ENCODE measurements at regions not wholly inside any gene's neighbourhood (a gene's known extent, or its start where the extent isn't known, plus 50 kb on each side); places are given as distances from the start of the nearest gene placed in this dataset.
"Not testable (repeated sequence)": the region's sequence is repeated elsewhere in the genome, so short reads cannot be mapped to it uniquely, and the experiment has no call there.

- peak; percentile 15 for DNase-seq (ENCODE audit: low spot score)
These were observed 188.5 kb upstream of the GRAMD2B start for GRCh38 chr5:126234563-126235195.

DNA sequence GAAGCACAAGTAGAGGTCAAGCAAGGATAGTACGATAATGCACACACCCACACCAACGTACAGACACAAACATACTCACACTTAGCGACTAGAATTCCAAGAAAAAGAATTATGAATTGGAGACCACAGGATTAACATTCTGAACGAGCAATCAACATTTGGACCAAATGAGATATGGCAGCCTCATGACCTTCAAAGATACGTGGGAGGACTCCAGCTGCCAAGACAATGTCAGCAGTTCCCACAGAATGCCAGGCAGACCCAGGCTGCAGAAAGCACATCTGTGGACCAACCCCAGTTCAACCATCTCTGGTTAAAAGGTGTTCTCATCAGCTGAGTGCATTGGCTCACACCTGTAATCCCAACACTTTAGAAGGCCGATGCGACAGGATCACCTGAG, 187.6 kb upstream of the GRAMD2B start:
- no peak for DNase-seq (ENCODE audit: low spot score)

- no peak for DNase-seq (ENCODE audit: low spot score)
These were observed 186.2 kb upstream of the GRAMD2B start for GRCh38 chr5:126236994-126237393.

GRCh38 chr5:126248611-126249010, 174.6 kb upstream of the GRAMD2B start:
- DNase-seq (ENCODE audit: low spot score) = no peak

- no peak for DNase-seq (ENCODE audit: low spot score)
These were observed 172.2 kb upstream of the GRAMD2B start for GRCh38 chr5:126251024-126251423.

DNA sequence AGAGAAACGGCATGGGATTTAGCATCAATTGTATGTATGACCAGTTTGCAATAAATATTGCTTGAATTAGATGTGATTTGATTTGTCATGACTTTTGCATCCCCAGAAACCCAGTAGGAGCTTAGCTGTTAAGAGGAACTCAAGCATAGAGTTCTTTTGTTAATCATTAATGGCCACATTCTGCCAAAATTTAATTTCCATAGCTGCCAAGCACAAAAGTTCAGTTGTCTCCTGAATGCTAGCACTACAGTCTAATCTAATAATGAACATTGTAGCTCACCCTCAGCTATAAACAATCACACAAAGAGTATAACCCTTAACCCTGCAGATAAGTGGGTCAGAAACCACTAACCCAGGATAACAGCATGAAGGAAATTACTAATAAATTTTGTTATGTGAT, 169.8 kb upstream of the GRAMD2B start:
- no peak for DNase-seq (ENCODE audit: low spot score)

GRCh38 chr5:126263591-126264184, 159.5 kb upstream of the GRAMD2B start:
- no peak for DNase-seq (ENCODE audit: low spot score)

GRCh38 chr5:126265917-126266316, 157.3 kb upstream of the GRAMD2B start:
- no peak for DNase-seq (ENCODE audit: low spot score)

DNA sequence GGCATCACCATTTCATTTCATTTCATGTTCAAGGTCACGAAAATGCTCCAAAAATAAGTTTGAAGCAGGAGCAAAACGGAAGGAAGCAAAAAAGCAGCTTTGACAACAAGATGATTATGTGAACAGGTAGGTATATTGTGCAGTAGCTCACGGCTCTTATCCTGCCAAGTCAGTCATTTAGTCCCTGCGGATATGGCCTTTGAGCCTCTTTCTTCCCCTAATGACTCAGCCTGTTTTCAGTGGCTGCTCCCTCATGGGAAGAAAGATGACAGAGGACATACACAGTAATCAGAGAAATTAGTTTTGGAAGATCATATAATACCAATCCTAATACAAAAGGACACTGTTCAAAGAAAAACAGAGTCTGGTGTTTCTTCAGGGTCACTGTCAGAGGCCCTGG, 155.8 kb upstream of the GRAMD2B start:
- DNase-seq (ENCODE audit: low spot score) = no peak

DNA sequence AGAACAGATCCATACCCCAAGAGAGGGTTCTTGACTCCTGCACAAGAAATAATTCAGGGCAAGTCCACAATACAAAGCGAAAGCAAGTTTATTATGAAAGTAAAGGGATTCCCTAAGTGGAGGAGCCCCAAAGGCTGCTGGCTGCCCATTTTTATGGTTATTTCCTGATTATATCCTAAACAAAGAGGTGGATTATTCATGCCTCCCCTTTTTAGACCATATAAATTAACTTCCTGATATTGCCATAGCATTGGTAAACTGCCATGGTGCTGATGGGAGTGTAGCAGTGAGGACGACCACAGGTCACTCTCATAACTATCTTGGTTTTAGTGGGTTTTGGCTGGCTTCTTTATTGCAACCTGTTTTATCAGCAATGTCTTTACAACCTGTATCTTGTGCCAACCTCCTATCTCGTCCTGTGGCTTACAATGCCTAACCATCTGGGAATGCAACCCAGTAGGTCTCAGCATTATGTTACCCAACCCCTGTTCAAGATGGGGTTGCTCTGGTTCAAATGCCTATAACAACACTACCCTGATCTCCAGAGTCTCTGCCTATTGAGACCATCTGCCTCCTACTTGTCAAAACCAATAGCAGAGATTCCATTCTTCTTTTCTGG, 154.4 kb upstream of the GRAMD2B start:
- no peak for DNase-seq (ENCODE audit: low spot score)

DNA sequence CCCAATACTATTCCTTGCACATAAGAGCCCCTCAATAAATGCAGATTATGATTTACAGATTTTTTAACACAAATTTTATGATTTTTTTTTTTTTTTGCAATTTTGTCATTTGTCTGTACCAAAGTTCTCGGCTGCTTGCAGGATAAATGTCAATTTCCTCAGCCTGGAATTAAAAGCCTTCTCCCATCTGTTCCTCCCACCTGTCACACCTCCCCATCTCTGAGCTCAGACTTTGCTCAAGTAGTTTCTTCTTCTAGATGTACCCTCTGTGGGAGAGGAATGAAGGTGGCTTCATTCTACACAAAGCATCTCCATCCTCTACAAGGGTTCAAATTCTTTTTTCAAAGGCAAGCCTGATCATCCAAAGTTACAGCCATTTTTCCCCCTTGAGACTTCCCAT, 153.7 kb upstream of the GRAMD2B start:
- no peak for DNase-seq (ENCODE audit: low spot score)

- no peak for DNase-seq (ENCODE audit: low spot score)
These were observed 152.1 kb upstream of the GRAMD2B start for GRCh38 chr5:126271141-126271540.

- no peak for DNase-seq (ENCODE audit: low spot score)
These were observed 149.0 kb upstream of the GRAMD2B start for GRCh38 chr5:126274076-126274762.

DNA sequence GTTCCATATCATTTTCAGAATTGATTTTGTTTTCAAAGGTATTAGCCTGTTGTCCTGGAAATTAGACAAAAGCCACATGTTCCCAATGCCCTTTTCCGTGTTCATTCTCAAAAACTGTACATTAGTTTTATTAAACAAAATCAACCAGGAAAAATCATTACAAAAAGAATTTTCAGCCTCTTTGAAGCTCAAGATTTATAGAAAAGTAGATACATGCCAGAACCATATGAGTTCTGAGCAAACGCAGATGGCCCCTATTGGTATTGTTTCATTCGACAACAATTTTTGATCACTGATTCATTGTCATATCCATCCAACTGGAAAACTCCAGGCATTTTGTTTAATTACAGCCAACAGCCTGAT, 148.5 kb upstream of the GRAMD2B start:
- DNase-seq (ENCODE audit: low spot score) = no peak

GRCh38 chr5:126277762-126278161, 145.4 kb upstream of the GRAMD2B start:
- no peak for DNase-seq (ENCODE audit: low spot score)

DNA sequence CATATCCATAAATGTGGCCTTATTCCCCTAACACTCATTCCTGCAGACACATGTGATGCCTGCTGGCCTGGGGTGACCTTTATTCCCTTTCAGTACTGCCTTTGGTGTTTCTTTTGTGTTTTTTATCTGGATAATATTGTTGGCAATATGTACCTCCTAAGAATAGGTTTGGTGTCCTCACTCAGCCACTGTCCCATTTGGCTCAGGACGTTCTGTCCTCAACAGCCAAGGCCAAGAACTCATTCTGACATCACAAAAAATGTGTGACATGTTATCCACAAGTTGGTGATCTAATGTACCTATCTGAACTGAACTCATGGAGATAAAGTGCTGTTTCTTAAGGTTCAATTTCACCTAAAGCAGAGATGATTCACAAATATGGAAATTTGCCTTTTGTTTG, 142.9 kb upstream of the GRAMD2B start:
- DNase-seq (ENCODE audit: low spot score) = no peak

GRCh38 chr5:126280846-126281245, 142.4 kb upstream of the GRAMD2B start:
- DNase-seq (ENCODE audit: low spot score) = no peak

DNA sequence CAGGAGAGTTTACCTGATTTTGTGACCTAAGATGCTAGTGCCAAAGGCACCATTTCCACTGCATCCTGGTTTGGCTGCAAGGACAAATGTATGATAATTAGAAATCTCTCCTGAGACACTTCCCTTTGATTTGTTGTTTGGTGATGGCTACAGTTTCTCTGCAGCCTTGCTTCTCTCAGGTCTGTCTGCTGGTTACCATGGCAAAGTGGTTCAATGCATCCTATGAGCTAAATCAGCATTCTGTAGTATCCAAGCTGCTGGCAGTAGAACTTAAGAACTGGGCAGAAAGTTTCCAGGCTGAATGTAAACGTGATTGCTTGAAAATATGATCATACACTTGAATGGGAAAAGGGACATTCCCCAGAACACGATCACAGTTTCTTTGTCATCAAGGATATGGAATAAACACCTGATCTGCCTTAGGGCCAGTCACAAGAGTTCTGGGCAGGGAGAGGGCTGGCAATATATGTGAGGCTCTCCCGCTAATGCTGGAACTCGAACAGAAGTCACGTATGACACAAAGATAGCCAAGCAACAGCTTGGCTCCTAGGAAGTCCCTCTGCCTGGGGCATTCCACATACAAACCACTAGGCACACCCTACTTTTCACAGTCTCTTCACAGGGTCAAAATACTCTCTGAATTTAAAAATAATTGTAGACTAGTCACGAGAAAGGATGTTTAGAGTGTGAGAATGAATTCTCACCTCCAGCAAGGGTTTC, 138.1 kb upstream of the GRAMD2B start:
- no peak for DNase-seq (ENCODE audit: low spot score)

DNA sequence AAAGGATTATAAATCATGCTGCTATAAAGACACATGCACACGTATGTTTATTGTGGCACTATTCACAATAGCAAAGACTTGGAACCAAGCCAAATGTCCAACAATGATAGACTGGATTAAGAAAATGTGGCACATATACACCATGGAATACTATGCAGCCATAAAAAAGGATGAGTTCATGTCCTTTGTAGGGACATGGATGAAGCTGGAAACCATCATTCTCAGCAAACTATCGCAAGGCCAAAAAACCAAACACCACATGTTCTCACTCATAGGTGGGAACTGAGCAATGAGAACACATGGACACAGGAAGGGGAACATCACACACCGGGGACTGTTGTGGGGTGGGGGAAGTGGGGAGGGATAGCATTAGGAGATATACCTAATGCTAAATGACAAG, 127.1 kb upstream of the GRAMD2B start:
- DNase-seq (ENCODE audit: low spot score) = not testable (repeated sequence)

DNA sequence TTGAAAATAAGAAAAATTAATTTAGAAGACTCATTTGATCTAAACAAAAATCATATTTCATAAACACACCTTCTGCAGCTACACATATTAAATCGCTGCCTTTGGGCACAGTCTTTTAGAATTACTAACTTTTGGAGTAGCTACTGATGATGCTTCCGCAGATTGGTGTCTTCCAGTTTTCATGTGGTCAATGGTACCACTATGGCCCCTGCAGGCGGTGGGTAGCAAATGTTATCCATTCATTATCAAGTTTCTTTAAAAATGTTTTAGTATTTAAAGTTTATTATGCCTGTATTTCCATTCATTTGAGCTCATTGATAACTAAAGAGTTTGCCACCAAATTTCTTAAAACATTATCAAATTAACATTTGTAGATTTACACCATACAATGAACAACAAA, 122.9 kb upstream of the GRAMD2B start:
- DNase-seq (ENCODE audit: low spot score) = no peak

- no peak for DNase-seq (ENCODE audit: low spot score)
These were observed 122.2 kb upstream of the GRAMD2B start for GRCh38 chr5:126301056-126301455.

GRCh38 chr5:126309860-126310259, 113.3 kb upstream of the GRAMD2B start:
- DNase-seq (ENCODE audit: low spot score) = no peak

DNA sequence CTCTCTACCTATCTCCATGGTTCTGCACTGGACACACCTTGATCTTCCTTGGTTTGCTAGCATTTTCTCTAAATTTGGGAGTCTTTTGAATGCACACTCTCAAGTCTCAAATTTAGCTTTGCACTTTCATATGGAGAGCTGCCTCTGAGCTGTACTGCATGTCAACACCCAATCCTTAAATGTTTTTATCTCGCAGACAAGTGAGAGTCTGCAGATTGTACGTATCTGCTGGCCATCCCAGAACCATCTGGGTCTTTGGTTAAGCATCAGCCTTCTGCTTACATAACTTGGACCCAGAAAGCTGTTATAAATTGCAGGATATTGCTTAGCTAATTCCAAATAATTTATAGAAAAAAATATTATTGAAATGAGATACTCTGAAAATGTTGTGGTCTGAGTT, 111.4 kb upstream of the GRAMD2B start:
- DNase-seq (ENCODE audit: low spot score) = no peak
